WTC11 (cell line): ENCODE measurements at regions not wholly inside any gene's neighbourhood (a gene's known extent, or its start where the extent isn't known, plus 50 kb on each side); places are given as distances from the start of the nearest gene placed in this dataset.

Experiments
- ATAC-seq: fragments of 200-7000 bp; cut with Tn5 transposase; 2 replicates; pipeline ENCODE4 v1.10.0; 2021; ENCODE audit warnings: mild to moderate bottlenecking, moderate library complexity
- CTCF ChIA-PET: fragments of 300-600 bp; sonication (Branson Sonifier 250); formaldehyde crosslinking; loops from one replicate; lab custom pipeline; 2021; ENCODE audit warnings: antibody characterized with exemption; lab: Charles Lee
- POLR2A ChIA-PET: fragments of 350-600 bp; sonication (Branson Sonifier 250); formaldehyde crosslinking; loops from one replicate; lab custom pipeline; 2021; ENCODE audit warnings: antibody characterized with exemption; lab: Charles Lee
- DNase-seq: peaks from one replicate; pipeline ENCODE4 v3.0.0; 2021; ENCODE audit warnings: low spot score
- H3K27ac Mint-ChIP-seq: 2 replicates; pipeline ENCODE4 v1.8.0; 2021; ENCODE audit warnings: mixed read lengths
- H3K27me3 Mint-ChIP-seq: 2 replicates; pipeline ENCODE4 v1.8.0; 2021; ENCODE audit warnings: low read depth, mild to moderate bottlenecking, moderate library complexity, mixed read lengths
- H3K36me3 Mint-ChIP-seq: 2 replicates; pipeline ENCODE4 v1.8.0; 2021; ENCODE audit warnings: mixed read lengths
- H3K4me1 Mint-ChIP-seq: 2 replicates; pipeline ENCODE4 v1.8.0; 2022; ENCODE audit warnings: mixed read lengths
- H3K4me3 Mint-ChIP-seq: 2 replicates; pipeline ENCODE4 v1.8.0; 2021; ENCODE audit warnings: mild to moderate bottlenecking, moderate library complexity, mixed read lengths
- H3K9me3 Mint-ChIP-seq: 2 replicates; pipeline ENCODE4 v1.8.0; 2021; ENCODE audit warnings: mixed read lengths
- AFF4 ChIP-seq: sonication (generic); formaldehyde crosslinking; IDR thresholded peaks from 2 replicates; pipeline ENCODE4 v1.8.1; 2023; ENCODE audit warnings: mild to moderate bottlenecking, missing genetic modification reagents, borderline replicate concordance
- CREM ChIP-seq: sonication (generic); formaldehyde crosslinking; IDR thresholded peaks from 2 replicates; pipeline ENCODE4 v1.8.1; 2022; ENCODE audit warnings: mild to moderate bottlenecking, missing genetic modification reagents, moderate library complexity
- E2F1 ChIP-seq: sonication (generic); formaldehyde crosslinking; IDR thresholded peaks from 2 replicates; pipeline ENCODE4 v1.8.0; 2022; ENCODE audit warnings: mild to moderate bottlenecking, missing genetic modification reagents
- ETV6 ChIP-seq: sonication (generic); formaldehyde crosslinking; IDR thresholded peaks from 2 replicates; pipeline ENCODE4 v1.8.1; 2022; ENCODE audit warnings: mild to moderate bottlenecking, missing genetic modification reagents
- JUN ChIP-seq: sonication (generic); formaldehyde crosslinking; IDR thresholded peaks from 2 replicates; pipeline ENCODE4 v1.8.0; 2023; ENCODE audit warnings: mild to moderate bottlenecking, missing genetic modification reagents
- PRRX2 ChIP-seq: fragments of 250-450 bp; sonication (Bioruptor Pico); IDR thresholded peaks from 2 replicates; pipeline ENCODE4 v1.8.0; 2021; ENCODE audit warnings: mild to moderate bottlenecking
- RORB ChIP-seq: fragments of 250-450 bp; sonication (Bioruptor Pico); IDR thresholded peaks from 2 replicates; pipeline ENCODE4 v1.9.0; 2021; ENCODE audit warnings: mild to moderate bottlenecking
- SP1 ChIP-seq: sonication (generic); formaldehyde crosslinking; conservative IDR thresholded peaks from 2 replicates; pipeline ENCODE4 v1.8.1; 2022; ENCODE audit warnings: missing genetic modification reagents
- USF2 ChIP-seq: sonication (generic); formaldehyde crosslinking; IDR thresholded peaks from 2 replicates; pipeline ENCODE4 v1.8.1; 2023; ENCODE audit warnings: mild to moderate bottlenecking, missing genetic modification reagents, moderate library complexity
- ZNF281 ChIP-seq: sonication (generic); formaldehyde crosslinking; IDR thresholded peaks from 2 replicates; pipeline ENCODE4 v1.8.0; 2023; ENCODE audit warnings: mild to moderate bottlenecking, missing genetic modification reagents
- ZNF317 ChIP-seq: sonication (generic); formaldehyde crosslinking; IDR thresholded peaks from 2 replicates; pipeline ENCODE4 v1.8.1; 2023; ENCODE audit warnings: low read depth, mild to moderate bottlenecking, moderate library complexity, missing genetic modification reagents, borderline replicate concordance
- ZNF416 ChIP-seq: fragments of 250-450 bp; sonication (Bioruptor Pico); IDR thresholded peaks from 2 replicates; pipeline ENCODE4 v1.9.0; 2021; ENCODE audit warnings: mild to moderate bottlenecking, inconsistent platforms
- ZNF671 ChIP-seq: fragments of 250-450 bp; sonication (Bioruptor Pico); IDR thresholded peaks from 2 replicates; pipeline ENCODE4 v1.8.0; 2021; ENCODE audit warnings: mild to moderate bottlenecking
- TF ChIP-seq, protein P1 (sequence below): sonication (generic); formaldehyde crosslinking; IDR thresholded peaks from 2 replicates; pipeline ENCODE4 v1.8.0; 2023; ENCODE audit warnings: missing genetic modification reagents, mild to moderate bottlenecking, borderline replicate concordance
- TF ChIP-seq, protein P2 (sequence below): fragments of 250-450 bp; sonication (Bioruptor Pico); conservative IDR thresholded peaks from 2 replicates; pipeline ENCODE4 v1.9.0; 2021; ENCODE audit warnings: mild to moderate bottlenecking
- TF ChIP-seq, protein P3 (sequence below): sonication (generic); formaldehyde crosslinking; IDR thresholded peaks from 2 replicates; pipeline ENCODE4 v1.8.1; 2023; ENCODE audit warnings: mild to moderate bottlenecking, missing genetic modification reagents

DNA sequence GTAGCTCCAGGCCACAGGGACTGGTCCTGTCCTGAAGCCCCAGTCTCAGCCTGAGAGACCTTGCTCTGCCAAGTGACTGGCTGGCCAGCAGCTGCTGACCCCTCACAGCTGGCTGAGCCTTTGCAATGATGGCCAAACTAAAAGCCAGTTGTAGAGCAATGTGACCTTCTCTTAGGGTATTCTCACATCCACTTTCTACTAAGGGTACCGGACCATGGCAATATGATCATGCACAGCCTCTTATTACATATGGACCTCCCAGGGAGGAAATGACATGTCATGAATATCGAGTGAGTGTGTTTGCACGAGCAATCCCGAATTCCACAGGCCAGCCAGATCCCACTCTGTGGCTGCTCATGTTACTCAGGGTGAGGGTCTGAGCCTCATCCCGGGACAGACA lies 213.9 kb downstream of the VAPA start (continued):
- TF ChIP-seq, protein P1, sequence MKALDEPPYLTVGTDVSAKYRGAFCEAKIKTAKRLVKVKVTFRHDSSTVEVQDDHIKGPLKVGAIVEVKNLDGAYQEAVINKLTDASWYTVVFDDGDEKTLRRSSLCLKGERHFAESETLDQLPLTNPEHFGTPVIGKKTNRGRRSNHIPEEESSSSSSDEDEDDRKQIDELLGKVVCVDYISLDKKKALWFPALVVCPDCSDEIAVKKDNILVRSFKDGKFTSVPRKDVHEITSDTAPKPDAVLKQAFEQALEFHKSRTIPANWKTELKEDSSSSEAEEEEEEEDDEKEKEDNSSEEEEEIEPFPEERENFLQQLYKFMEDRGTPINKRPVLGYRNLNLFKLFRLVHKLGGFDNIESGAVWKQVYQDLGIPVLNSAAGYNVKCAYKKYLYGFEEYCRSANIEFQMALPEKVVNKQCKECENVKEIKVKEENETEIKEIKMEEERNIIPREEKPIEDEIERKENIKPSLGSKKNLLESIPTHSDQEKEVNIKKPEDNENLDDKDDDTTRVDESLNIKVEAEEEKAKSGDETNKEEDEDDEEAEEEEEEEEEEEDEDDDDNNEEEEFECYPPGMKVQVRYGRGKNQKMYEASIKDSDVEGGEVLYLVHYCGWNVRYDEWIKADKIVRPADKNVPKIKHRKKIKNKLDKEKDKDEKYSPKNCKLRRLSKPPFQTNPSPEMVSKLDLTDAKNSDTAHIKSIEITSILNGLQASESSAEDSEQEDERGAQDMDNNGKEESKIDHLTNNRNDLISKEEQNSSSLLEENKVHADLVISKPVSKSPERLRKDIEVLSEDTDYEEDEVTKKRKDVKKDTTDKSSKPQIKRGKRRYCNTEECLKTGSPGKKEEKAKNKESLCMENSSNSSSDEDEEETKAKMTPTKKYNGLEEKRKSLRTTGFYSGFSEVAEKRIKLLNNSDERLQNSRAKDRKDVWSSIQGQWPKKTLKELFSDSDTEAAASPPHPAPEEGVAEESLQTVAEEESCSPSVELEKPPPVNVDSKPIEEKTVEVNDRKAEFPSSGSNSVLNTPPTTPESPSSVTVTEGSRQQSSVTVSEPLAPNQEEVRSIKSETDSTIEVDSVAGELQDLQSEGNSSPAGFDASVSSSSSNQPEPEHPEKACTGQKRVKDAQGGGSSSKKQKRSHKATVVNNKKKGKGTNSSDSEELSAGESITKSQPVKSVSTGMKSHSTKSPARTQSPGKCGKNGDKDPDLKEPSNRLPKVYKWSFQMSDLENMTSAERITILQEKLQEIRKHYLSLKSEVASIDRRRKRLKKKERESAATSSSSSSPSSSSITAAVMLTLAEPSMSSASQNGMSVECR (CRISPR knock-in tag): no peak
- no peak for TF ChIP-seq JUN (CRISPR knock-in tag)
- TF ChIP-seq, protein P2, sequence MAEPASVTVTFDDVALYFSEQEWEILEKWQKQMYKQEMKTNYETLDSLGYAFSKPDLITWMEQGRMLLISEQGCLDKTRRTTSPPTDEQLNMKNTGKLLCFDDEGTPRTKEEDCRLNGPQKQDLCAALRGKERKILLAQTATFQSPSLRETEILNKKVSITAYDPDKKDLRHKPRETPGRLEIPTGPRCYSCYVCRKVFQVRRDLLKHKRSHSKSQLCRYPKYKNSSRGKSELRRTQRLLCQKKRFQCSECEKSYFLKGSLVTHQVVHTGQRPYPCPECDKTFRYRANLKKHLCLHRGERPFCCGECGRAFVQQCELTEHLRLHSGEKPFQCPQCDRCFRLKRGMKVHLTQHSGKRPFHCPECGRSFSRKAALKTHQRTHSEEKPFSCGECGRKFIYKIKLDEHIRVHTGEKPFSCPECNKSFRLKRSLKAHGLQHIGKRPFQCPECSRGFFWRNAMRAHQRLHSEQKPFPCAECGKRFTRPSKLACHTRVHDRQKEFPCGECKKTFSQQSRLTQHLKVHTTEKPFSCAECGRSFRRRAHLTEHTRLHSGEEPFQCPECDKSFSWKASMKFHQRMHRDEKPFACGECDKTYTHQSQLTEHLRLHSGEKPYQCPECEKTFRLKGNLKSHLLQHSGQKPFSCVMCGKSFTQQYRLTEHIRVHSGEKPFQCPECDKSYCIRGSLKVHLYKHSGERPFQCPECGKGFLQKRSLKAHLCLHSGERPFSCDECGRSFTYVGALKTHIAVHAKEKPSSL: no peak
- no peak for TF ChIP-seq SP1 (CRISPR knock-in tag)
- no peak for TF ChIP-seq AFF4 (CRISPR knock-in tag)
- TF ChIP-seq ZNF317 (CRISPR knock-in tag): no peak

DNA sequence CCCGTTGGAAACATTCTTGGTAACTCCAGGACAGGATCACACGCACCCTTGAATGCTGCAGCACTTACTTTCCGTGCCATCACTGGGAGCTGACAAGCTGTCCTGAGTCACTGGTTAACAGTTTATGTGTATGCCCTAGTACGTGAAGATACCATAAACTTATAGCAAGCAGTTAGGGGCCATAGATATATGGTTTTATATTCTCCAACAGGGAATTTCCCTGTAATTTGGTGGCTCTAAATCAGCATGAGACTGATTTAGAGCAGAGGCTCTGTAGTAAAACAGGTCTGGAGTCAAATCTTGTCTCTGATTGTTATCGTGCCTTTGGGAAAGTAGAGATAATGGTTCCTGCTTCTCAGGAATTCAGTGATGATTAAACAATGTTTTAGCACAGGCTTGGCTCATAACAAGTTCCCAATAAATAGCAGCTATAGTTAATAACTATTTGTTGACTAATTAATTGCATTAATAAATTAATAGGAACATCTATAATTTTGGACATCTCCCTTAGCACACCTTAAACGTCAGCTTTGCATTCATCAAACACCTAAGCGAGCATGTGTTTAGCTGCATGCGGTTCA lies 215.2 kb downstream of the VAPA start:
- CTCF ChIA-PET: no interaction called here
- H3K36me3 Mint-ChIP-seq: no peaks in the 10 kb centered on the region
- peaks cover 19% of the 10 kb centered on the region for H3K4me1 Mint-ChIP-seq
- H3K27me3 Mint-ChIP-seq: peaks cover 14% of the 10 kb centered on the region
- POLR2A ChIA-PET: no interaction called here
- no peak overlapping the region for H3K27ac Mint-ChIP-seq
- no peak overlapping the region for H3K4me3 Mint-ChIP-seq
- H3K9me3 Mint-ChIP-seq: no peaks in the 10 kb centered on the region
- DNase-seq (no peak), ATAC-seq (no peak)
- TF ChIP-seq ZNF281 (CRISPR knock-in tag): no peak
- no peak for TF ChIP-seq RORB (CRISPR knock-in tag)
- TF ChIP-seq CREM (CRISPR knock-in tag): no peak
- no peak for TF ChIP-seq E2F1 (CRISPR knock-in tag)
- no peak for TF ChIP-seq PRRX2
- TF ChIP-seq, protein P3, sequence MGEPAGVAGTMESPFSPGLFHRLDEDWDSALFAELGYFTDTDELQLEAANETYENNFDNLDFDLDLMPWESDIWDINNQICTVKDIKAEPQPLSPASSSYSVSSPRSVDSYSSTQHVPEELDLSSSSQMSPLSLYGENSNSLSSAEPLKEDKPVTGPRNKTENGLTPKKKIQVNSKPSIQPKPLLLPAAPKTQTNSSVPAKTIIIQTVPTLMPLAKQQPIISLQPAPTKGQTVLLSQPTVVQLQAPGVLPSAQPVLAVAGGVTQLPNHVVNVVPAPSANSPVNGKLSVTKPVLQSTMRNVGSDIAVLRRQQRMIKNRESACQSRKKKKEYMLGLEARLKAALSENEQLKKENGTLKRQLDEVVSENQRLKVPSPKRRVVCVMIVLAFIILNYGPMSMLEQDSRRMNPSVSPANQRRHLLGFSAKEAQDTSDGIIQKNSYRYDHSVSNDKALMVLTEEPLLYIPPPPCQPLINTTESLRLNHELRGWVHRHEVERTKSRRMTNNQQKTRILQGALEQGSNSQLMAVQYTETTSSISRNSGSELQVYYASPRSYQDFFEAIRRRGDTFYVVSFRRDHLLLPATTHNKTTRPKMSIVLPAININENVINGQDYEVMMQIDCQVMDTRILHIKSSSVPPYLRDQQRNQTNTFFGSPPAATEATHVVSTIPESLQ (CRISPR knock-in tag): no peak
- no peak for TF ChIP-seq USF2 (CRISPR knock-in tag)
- no peak for TF ChIP-seq ZNF671
- no peak for TF ChIP-seq ZNF416 (CRISPR knock-in tag)
- no peak for TF ChIP-seq ETV6 (CRISPR knock-in tag)
